ENCODE measurements at regions not wholly inside any gene's neighbourhood (a gene's known extent, or its start where the extent isn't known, plus 50 kb on each side); places are given as distances from the start of the nearest gene placed in this dataset.
"Not testable (repeated sequence)": the region's sequence is repeated elsewhere in the genome, so short reads cannot be mapped to it uniquely, and the experiment has no call there.

- no peak overlapping the region for H3K4me3 ChIP-seq (ENCODE audit: low read length)
- TF ChIP-seq EZH2phosphoT487 (IDR thresholded peaks at IDR 0.05; ENCODE audit: borderline replicate concordance, low read length) (no peak), EZH2 (IDR thresholded peaks at IDR 0.05; ENCODE audit: low read length, unreplicated experiment) (no peak), CTCF (conservative IDR thresholded peaks at IDR 0.05; ENCODE audit: low read depth, low read length) (no peak)
- POLR2A ChIA-PET (ENCODE audit: unreplicated experiment), result no interaction called here
- H3F3A ChIP-seq (ENCODE audit: low read length, unreplicated experiment), result no peaks in the 10 kb centered on the region
- H3K9me2 ChIP-seq (replicated peaks; ENCODE audit: low read length), result no peaks in the 10 kb centered on the region
- H3K36me3 ChIP-seq (ENCODE audit: low read depth, low read length), result no peaks in the 10 kb centered on the region
- H4K20me1 ChIP-seq (ENCODE audit: low read length), result no peaks in the 10 kb centered on the region
- H3K27me3 ChIP-seq (ENCODE audit: low read length), result no peaks in the 10 kb centered on the region
- no peak overlapping the region for H3K9ac ChIP-seq (ENCODE audit: low read length)
- intact Hi-C loops (cut with micrococcal nuclease), result no loop called here
- no peak overlapping the region for H2AFZ ChIP-seq (ENCODE audit: low read length)
- no peaks in the 10 kb centered on the region for H3K4me1 ChIP-seq (ENCODE audit: insufficient read depth, low read length)
- no peak overlapping the region for H3K4me2 ChIP-seq (ENCODE audit: low read length)
- no peaks in the 10 kb centered on the region for H3K79me2 ChIP-seq (ENCODE audit: low read length)
- 0 out of 2 replicates have a peak, but pooled peaks cover 11% of the 10 kb centered on the region for H3K9me3 ChIP-seq (ENCODE audit: low read length)
- CTCF ChIA-PET, result no interaction called here
- BruUV-seq (replicated peaks), result no TSS peak
- DNase-seq, result no peak
- H3K27ac ChIP-seq (ENCODE audit: low read length), result no peak overlapping the region
- ATAC-seq, result no peak
Measured at GRCh38 chr14:106513302-106513701, 986.9 kb downstream of the TMEM121 start.

DNA sequence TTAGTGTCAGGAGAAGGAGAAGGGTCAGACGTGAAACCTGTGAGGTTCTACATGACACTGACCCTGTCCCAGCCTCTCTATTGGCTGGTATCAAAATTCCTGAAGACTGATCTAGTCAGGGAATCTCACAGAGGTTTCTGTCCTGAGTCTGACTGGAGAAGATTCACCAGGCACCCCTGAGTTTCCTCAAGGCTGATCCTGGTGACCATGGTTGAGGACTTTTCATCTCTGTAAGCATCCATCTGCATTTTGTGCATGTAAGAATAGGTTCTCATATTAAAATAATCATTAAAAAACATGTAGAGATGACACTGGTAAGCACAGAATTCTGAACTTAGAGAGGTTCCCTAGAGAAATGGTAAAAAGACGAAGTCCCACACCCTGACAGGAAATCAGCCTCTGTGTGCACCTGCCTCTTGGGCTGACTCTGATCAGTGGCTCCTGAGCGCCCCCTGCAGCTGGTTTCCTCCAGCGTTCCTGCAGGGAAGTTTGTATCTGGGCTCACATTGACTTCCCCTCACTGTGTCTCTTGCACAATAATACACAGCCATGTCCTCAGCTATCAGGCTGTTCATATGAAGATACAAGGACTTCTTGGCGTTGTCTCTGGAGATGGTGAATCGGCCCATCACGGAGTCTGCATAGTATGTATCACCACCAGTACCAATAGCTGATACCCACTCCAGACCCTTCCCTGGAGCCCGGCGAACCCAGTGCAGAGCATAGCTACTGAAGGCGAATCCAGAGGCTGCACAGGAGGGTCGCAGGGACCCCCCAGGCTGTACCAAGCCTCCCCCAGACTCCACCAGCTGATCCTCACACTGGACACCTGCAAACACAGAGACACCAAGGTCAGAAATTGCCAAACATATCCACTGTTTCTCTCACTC lies 991.9 kb downstream of the TMEM121 start:
- no peaks in the 10 kb centered on the region for H3F3A ChIP-seq (ENCODE audit: low read length, unreplicated experiment)
- no peak overlapping the region for H3K4me3 ChIP-seq (ENCODE audit: low read length)
- BruUV-seq (replicated peaks), result no TSS peak
- H3K36me3 ChIP-seq (ENCODE audit: low read depth, low read length), result no peaks in the 10 kb centered on the region
- H3K27me3 ChIP-seq (ENCODE audit: low read length), result no peaks in the 10 kb centered on the region
- H3K9me2 ChIP-seq (replicated peaks; ENCODE audit: low read length), result no peaks in the 10 kb centered on the region
- TF ChIP-seq EZH2 (IDR thresholded peaks at IDR 0.05; ENCODE audit: low read length, unreplicated experiment) (no peak), EZH2phosphoT487 (IDR thresholded peaks at IDR 0.05; ENCODE audit: borderline replicate concordance, low read length) (no peak)
- intact Hi-C loops (cut with micrococcal nuclease), result no loop called here
- H3K4me1 ChIP-seq (ENCODE audit: insufficient read depth, low read length), result no peaks in the 10 kb centered on the region
- H3K79me2 ChIP-seq (ENCODE audit: low read length), result no peaks in the 10 kb centered on the region
- CTCF ChIA-PET, result no interaction called here
- H3K27ac ChIP-seq (ENCODE audit: low read length), result no peak overlapping the region
- DNase-seq, result no peak
- no peak for ATAC-seq
- H2AFZ ChIP-seq (ENCODE audit: low read length), result no peak overlapping the region
- no peak overlapping the region for H3K4me2 ChIP-seq (ENCODE audit: low read length)
- H4K20me1 ChIP-seq (ENCODE audit: low read length), result no peaks in the 10 kb centered on the region
- H3K9ac ChIP-seq (ENCODE audit: low read length), result no peak overlapping the region
- H3K9me3 ChIP-seq (ENCODE audit: low read length), result 0 out of 2 replicates have a peak, but pooled peaks cover 3% of the 10 kb centered on the region
- POLR2A ChIA-PET (ENCODE audit: unreplicated experiment), result no interaction called here

GRCh38 chr14:106522118-106522517 lies 995.7 kb downstream of the TMEM121 start:
- H3K79me2 ChIP-seq (ENCODE audit: low read length); H3K9ac ChIP-seq (ENCODE audit: low read length); DNase-seq; H3K27ac ChIP-seq (ENCODE audit: low read length); intact Hi-C loops (cut with micrococcal nuclease); H3K36me3 ChIP-seq (ENCODE audit: low read depth, low read length); CTCF ChIA-PET; H4K20me1 ChIP-seq (ENCODE audit: low read length); H3K27me3 ChIP-seq (ENCODE audit: low read length); H3K4me3 ChIP-seq (ENCODE audit: low read length); H3K4me1 ChIP-seq (ENCODE audit: insufficient read depth, low read length); H3K9me2 ChIP-seq (replicated peaks; ENCODE audit: low read length); H3F3A ChIP-seq (ENCODE audit: low read length, unreplicated experiment); BruUV-seq (replicated peaks); H2AFZ ChIP-seq (ENCODE audit: low read length); H3K4me2 ChIP-seq (ENCODE audit: low read length); POLR2A ChIA-PET (ENCODE audit: unreplicated experiment); ATAC-seq: not testable (repeated sequence)
- H3K9me3 ChIP-seq (ENCODE audit: low read length), result peaks cover 18% of the 10 kb centered on the region; the same call in 1 of the 2 replicates
